Upper lobe of left lung (tissue), 6 donors: ENCODE measurements at regions not wholly inside any gene's neighbourhood (a gene's known extent, or its start where the extent isn't known, plus 50 kb on each side); places are given as distances from the start of the nearest gene placed in this dataset.

Experiments
- ATAC-seq, 2 donors: fragments of 200-7000 bp; cut with Tn5 transposase; one replicate each; pipeline ENCODE4 v1.9.1; 2022; ENCODE audit warnings: mild to moderate bottlenecking in 2 of 2, moderate library complexity in 2 of 2; ENCODE audit not compliant: low FRiP score in 2 of 2
- DNase-seq, 2 donors: peaks; one replicate each; pipeline ENCODE4 v3.0.0-alpha.2; 2019 to 2020
- H3K27ac ChIP-seq, 4 donors: fragments of 200-600 bp; sonication (generic); one replicate each; pipeline ENCODE4 v1.5.1; 2016 to 2019
- H3K27me3 ChIP-seq, 4 donors: fragments of 200-600 bp; sonication (generic); one replicate each; pipeline ENCODE4 v1.5.1; 2017 to 2019
- H3K36me3 ChIP-seq, 4 donors: fragments of 200-600 bp; sonication (generic); one replicate each; pipeline ENCODE4 v1.5.1; 2016 to 2019
- H3K4me1 ChIP-seq, 4 donors: fragments of 200-600 bp; sonication (generic); one replicate each; pipeline ENCODE4 v1.5.1; 2018 to 2019
- H3K4me3 ChIP-seq, 4 donors: fragments of 200-600 bp; sonication (generic); one replicate each; pipeline ENCODE4 v1.5.1; 2017 to 2019; ENCODE audit warnings: mild to moderate bottlenecking in 2 of 4, moderate library complexity in 1 of 4
- H3K9me3 ChIP-seq, 4 donors: fragments of 200-600 bp; sonication (generic); one replicate each; pipeline ENCODE4 v1.5.1; 2018 to 2019
- CTCF ChIP-seq, 6 experiments: fragments of 450-650 bp in 4 of 6; fragments of 200-600 bp in 2 of 6; sonication (generic) in 2 of 6; IDR thresholded peaks; one replicate each; pipeline ENCODE4 v1.5.1; 2016 to 2019; ENCODE audit warnings: antibody characterized with exemption in 6 of 6
- EP300 ChIP-seq, 4 donors: sonication (generic); formaldehyde crosslinking; IDR thresholded peaks; one replicate each; pipeline ENCODE4 v1.5.1; 2017; ENCODE audit warnings: antibody characterized with exemption in 4 of 4, control low read depth in 2 of 4
- POLR2A ChIP-seq, 4 donors: fragments of 450-650 bp; IDR thresholded peaks; one replicate each; pipeline ENCODE4 v1.5.1; 2016 to 2017; ENCODE audit warnings: antibody characterized with exemption in 4 of 4, mild to moderate bottlenecking in 2 of 4
- POLR2AphosphoS5 ChIP-seq, 2 donors: sonication (generic); formaldehyde crosslinking; IDR thresholded peaks; one replicate each; pipeline ENCODE4 v1.5.1; 2017; ENCODE audit warnings: antibody characterized with exemption in 2 of 2
- WGBS, 2 donors: methylation state at CpG; one replicate each; pipeline ENCODE4 v1.1.5; 2017 to 2018; 5-methylcytosine and 5-hydroxymethylcytosine counted together
- donor health status: DM: no; HTN: no; CAD: no; lungs with moderate emphysema.
- donor health status: DM: no; HTN: yes; CAD: no; lungs with severe emphysema.

GRCh38 chr6:29884261-29884660 lies 56.6 kb downstream of the HLA-G start:
- ATAC-seq (no peak), DNase-seq (no peak)
- no peaks in the 10 kb centered on the region for H3K9me3 ChIP-seq
- H3K36me3 ChIP-seq: no peaks in the 10 kb centered on the region
- WGBS, 2 donors: 50% methylated on average over 2 of the region's 4 CpGs; no CpG with 5 or more reads in 1 of the 2 donors
- TF ChIP-seq CTCF (IDR thresholded peaks at IDR 0.05): no peak
- no peak for TF ChIP-seq POLR2A (IDR thresholded peaks at IDR 0.05)
- no peak for TF ChIP-seq EP300 (IDR thresholded peaks at IDR 0.05)
- no peak for TF ChIP-seq POLR2AphosphoS5 (IDR thresholded peaks at IDR 0.05)
- no peaks in the 10 kb centered on the region for H3K27me3 ChIP-seq
- peaks cover 0 to 9% (median 0%) of the 10 kb centered on the region in 4 donors for H3K4me1 ChIP-seq
- no peak overlapping the region for H3K4me3 ChIP-seq
- no peak overlapping the region for H3K27ac ChIP-seq

- Histone ChIP-seq H3K9me3 (no peaks in the 10 kb centered on the region), H3K27me3 (no peaks in the 10 kb centered on the region), H3K4me1 (peaks cover 0 to 9% (median 0%) of the 10 kb centered on the region in 4 donors), H3K27ac (peak overlapping the region in 2 of 4 donors; percentile 95), H3K4me3 (peak overlapping the region in 2 of 4 donors; percentile 56 to 67), H3K36me3 (no peaks in the 10 kb centered on the region)
- WGBS, 2 donors: 45% methylated on average over 5 of the region's 5 CpGs; no CpG with 5 or more reads in 1 of the 2 donors
- no peak for DNase-seq
- TF ChIP-seq POLR2A (IDR thresholded peaks at IDR 0.05): no peak
- no peak for TF ChIP-seq CTCF (IDR thresholded peaks at IDR 0.05)
- no peak for TF ChIP-seq EP300 (IDR thresholded peaks at IDR 0.05)
- no peak for TF ChIP-seq POLR2AphosphoS5 (IDR thresholded peaks at IDR 0.05)
- ATAC-seq: no peak
Measured at GRCh38 chr6:29886701-29887100, 55.6 kb upstream of the HLA-A start.

DNA sequence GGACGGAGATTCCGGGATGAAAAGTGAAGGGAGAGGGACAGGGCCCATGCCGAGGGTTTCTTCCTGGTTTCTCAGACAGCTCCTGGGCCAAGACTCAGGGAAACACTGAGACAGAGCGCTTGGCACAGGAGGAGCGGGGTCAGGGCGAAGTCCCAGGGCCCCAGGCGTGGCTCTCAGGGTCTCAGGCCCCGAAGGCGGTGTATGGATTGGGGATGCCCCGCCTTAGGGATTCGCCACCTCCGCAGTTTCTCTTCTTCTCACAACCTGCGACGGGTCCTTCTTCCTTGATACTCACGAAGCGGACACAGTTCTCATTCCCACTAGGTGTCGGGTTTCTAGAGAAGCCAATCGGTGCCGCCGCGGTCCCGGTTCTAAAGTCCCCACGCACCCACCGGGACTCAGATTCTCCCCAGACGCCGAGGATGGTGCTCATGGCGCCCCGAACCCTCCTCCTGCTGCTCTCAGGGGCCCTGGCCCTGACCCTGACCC lies 55.0 kb upstream of the HLA-A start:
- WGBS, 2 donors: 7% methylated on average over 10 of the region's 28 CpGs; no CpG with 5 or more reads in 1 of the 2 donors
- Histone ChIP-seq H3K27ac (peak overlapping the region in 3 of 4 donors; percentile 88 to 95 (median 95)), H3K4me1 (peaks cover 0 to 9% (median 0%) of the 10 kb centered on the region in 4 donors), H3K4me3 (peak overlapping the region in 3 of 4 donors; percentile 53 to 67 (median 56)), H3K36me3 (no peaks in the 10 kb centered on the region), H3K27me3 (no peaks in the 10 kb centered on the region), H3K9me3 (no peaks in the 10 kb centered on the region)
- DNase-seq (no peak), ATAC-seq (peak; percentile 50 to 69)
- TF ChIP-seq CTCF (IDR thresholded peaks at IDR 0.05): no peak
- TF ChIP-seq POLR2AphosphoS5 (IDR thresholded peaks at IDR 0.05): no peak
- peak in 1 of 4 donors; percentile 4 for TF ChIP-seq POLR2A (IDR thresholded peaks at IDR 0.05)
- TF ChIP-seq EP300 (IDR thresholded peaks at IDR 0.05): no peak

- H3K4me3 ChIP-seq: peak overlapping the region in 3 of 4 donors; percentile 53 to 67 (median 56)
- peak; percentile 89 to 93 for ATAC-seq
Measured at GRCh38 chr6:29887819-29888776, 54.2 kb upstream of the HLA-A start.

More at GRCh38 chr6:29887819-29888776, 54.2 kb upstream of the HLA-A start:
- Histone ChIP-seq H3K9me3 (no peaks in the 10 kb centered on the region), H3K27me3 (no peaks in the 10 kb centered on the region), H3K27ac (peak overlapping the region in 3 of 4 donors; percentile 88 to 95 (median 95)), H3K4me1 (peaks cover 0 to 9% (median 0%) of the 10 kb centered on the region in 4 donors), H3K36me3 (no peaks in the 10 kb centered on the region)
- TF ChIP-seq EP300 (IDR thresholded peaks at IDR 0.05) (no peak), POLR2A (IDR thresholded peaks at IDR 0.05) (peak in 1 of 4 donors; percentile 68), POLR2AphosphoS5 (IDR thresholded peaks at IDR 0.05) (peak in 1 of 2 donors; percentile 54), CTCF (IDR thresholded peaks at IDR 0.05) (no peak)
- WGBS, 2 donors: 1% methylated on average over 10 of the region's 101 CpGs; no CpG with 5 or more reads in 1 of the 2 donors
- DNase-seq: peak in 1 of 2 donors; percentile 96
